BE2C (cell line): ENCODE measurements at regions not wholly inside any gene's neighbourhood (a gene's known extent, or its start where the extent isn't known, plus 50 kb on each side); places are given as distances from the start of the nearest gene placed in this dataset.

Source experiments
- DNase-seq: peaks from one replicate; pipeline ENCODE4 v3.0.0-alpha.2; 2020
- H3K27me3 ChIP-seq: fragments of 250-450 bp; sonication (Bioruptor Pico); 2 replicates; pipeline ENCODE4 v1.5.1; 2020; ENCODE audit warnings: mild to moderate bottlenecking
- H3K36me3 ChIP-seq: fragments of 250-450 bp; sonication (Bioruptor Pico); 2 replicates; pipeline ENCODE4 v1.5.1; 2020; ENCODE audit warnings: mild to moderate bottlenecking
- H3K4me1 ChIP-seq: fragments of 250-450 bp; sonication (Bioruptor Pico); 2 replicates; pipeline ENCODE4 v1.5.1; 2020
- H3K4me3 ChIP-seq: 2 replicates; pipeline ENCODE4 v1.5.1; 2011; ENCODE audit warnings: low read depth, low read length
- H3K9me3 ChIP-seq: fragments of 250-450 bp; sonication (Bioruptor Pico); 2 replicates; pipeline ENCODE4 v1.5.1; 2020
- CTCF ChIP-seq: IDR thresholded peaks from 2 replicates; pipeline ENCODE4 v1.5.1; 2012; ENCODE audit warnings: mild to moderate bottlenecking, low read depth, low read length

GRCh38 chr13:106337096-106337850 lies 198.2 kb downstream of the EFNB2 start:
- H3K4me3 ChIP-seq = no peak overlapping the region
- H3K4me1 ChIP-seq = no peaks in the 10 kb centered on the region
- DNase-seq = no peak
- no peaks in the 10 kb centered on the region for H3K27me3 ChIP-seq
- no peaks in the 10 kb centered on the region for H3K36me3 ChIP-seq
- H3K9me3 ChIP-seq = peaks cover 4% of the 10 kb centered on the region
- no peak for TF ChIP-seq CTCF

GRCh38 chr13:106336668-106337067 lies 198.8 kb downstream of the EFNB2 start:
- no peaks in the 10 kb centered on the region for H3K27me3 ChIP-seq
- no peak for DNase-seq
- no peaks in the 10 kb centered on the region for H3K4me1 ChIP-seq
- peaks cover 4% of the 10 kb centered on the region for H3K9me3 ChIP-seq
- TF ChIP-seq CTCF = no peak
- no peaks in the 10 kb centered on the region for H3K36me3 ChIP-seq
- H3K4me3 ChIP-seq = no peak overlapping the region

DNA sequence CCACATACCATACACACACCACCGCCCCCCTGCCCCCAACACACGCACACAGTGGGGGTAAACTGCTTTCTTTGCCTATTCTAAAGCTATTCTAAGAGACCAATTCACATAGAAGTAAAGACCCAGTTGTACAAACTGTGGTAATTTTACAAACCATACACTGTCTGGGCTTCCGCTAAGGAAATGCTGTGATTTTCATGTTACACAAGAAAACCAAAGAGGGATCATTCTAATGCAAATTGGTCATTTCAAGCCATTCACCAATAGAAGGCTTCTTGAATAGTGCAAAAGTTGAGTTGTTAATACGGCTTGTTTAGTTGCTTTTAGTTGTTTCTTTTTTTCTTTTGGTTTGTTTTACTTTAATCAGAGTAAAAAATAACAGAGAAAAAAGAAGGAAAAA lies 202.8 kb downstream of the EFNB2 start:
- no peak for DNase-seq
- Histone ChIP-seq H3K9me3 (no peaks in the 10 kb centered on the region), H3K27me3 (no peaks in the 10 kb centered on the region), H3K4me3 (no peak overlapping the region), H3K4me1 (no peaks in the 10 kb centered on the region), H3K36me3 (no peaks in the 10 kb centered on the region)
- TF ChIP-seq CTCF = no peak

DNA sequence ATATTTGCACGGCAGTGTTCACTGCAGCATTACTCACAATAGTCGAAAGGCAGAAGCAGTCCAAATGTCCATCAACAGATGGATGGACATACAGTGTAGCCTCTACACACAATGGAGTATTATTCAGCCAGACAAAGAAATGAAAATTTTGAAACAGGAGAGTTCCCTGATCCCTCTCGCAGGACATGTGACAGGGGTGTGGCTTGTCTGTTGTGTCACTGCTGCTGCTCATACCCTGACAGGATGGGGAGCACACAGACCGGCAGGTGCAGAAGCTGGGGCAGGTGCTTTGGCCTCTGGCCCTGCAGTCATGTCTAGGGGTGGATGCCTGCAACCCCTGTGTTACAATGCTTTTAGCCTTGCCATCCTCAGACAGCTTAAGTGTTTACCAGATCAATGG lies 204.3 kb downstream of the EFNB2 start:
- no peak overlapping the region for H3K4me3 ChIP-seq
- H3K4me1 ChIP-seq = no peaks in the 10 kb centered on the region
- TF ChIP-seq CTCF = no peak
- no peaks in the 10 kb centered on the region for H3K27me3 ChIP-seq
- H3K36me3 ChIP-seq = no peaks in the 10 kb centered on the region
- H3K9me3 ChIP-seq = no peaks in the 10 kb centered on the region
- no peak for DNase-seq

GRCh38 chr13:106329941-106330340 lies 205.5 kb downstream of the EFNB2 start:
- no peak for TF ChIP-seq CTCF
- H3K36me3 ChIP-seq = no peaks in the 10 kb centered on the region
- no peaks in the 10 kb centered on the region for H3K27me3 ChIP-seq
- DNase-seq = no peak
- no peaks in the 10 kb centered on the region for H3K4me1 ChIP-seq
- no peaks in the 10 kb centered on the region for H3K9me3 ChIP-seq
- no peak overlapping the region for H3K4me3 ChIP-seq

DNA sequence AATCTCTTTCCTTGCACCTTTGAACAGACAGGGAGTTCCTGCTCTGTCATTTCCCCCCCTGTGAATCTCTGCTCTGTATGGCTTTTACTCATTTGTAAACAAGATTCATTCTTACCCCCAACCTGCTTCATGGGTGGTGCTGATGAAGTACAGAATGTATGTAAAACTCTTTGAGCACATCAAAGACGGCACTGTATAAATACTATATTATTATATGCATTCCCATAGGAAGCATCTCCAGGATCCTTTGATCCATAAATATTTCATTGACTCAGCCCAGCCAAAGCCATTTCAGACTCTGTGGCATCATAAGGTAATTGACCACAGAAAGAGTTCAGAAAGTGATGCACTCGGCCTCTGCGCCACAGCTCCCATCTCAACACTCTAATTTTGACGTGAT lies 208.7 kb downstream of the EFNB2 start:
- H3K9me3 ChIP-seq = no peaks in the 10 kb centered on the region; the same call in 1 of the 2 replicates
- no peak for DNase-seq
- H3K4me3 ChIP-seq = no peak overlapping the region
- H3K27me3 ChIP-seq = no peaks in the 10 kb centered on the region
- H3K4me1 ChIP-seq = no peaks in the 10 kb centered on the region
- no peaks in the 10 kb centered on the region for H3K36me3 ChIP-seq
- TF ChIP-seq CTCF = no peak
